ENCODE measurements at regions not wholly inside any gene's neighbourhood (a gene's known extent, or its start where the extent isn't known, plus 50 kb on each side); places are given as distances from the start of the nearest gene placed in this dataset.

DNA sequence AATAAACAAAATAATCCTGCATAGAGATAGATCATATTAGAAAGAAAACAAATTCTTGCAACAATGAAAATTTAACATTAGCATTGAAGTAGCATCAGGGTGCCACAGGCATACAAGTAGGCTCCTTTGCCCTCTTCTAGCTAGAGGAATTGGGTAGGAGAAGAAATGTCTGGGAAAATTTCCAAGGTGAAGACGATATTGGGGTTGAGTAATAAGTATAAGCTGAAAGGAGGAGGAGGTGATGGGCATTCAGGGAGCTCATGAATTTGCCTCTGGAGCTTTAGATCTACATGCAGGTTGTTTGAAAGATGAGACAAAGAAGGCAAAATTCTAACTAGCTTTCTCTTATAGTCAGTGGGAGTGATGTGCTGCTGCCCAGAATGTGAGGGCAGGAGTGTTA lies 504.9 kb downstream of the CCDC85A start:
- TF ChIP-seq RFX5 (IDR thresholded peaks at IDR 0.05; ENCODE audit: low read length) (no peak), ZBTB33 (IDR thresholded peaks at IDR 0.05; ENCODE audit: borderline replicate concordance, low read depth) (no peak), RCOR1 (IDR thresholded peaks at IDR 0.05; ENCODE audit: low read length) (no peak), FOXJ3 (CRISPR knock-in tag; IDR thresholded peaks at IDR 0.05) (no peak), TAF1 (IDR thresholded peaks at IDR 0.05; ENCODE audit: borderline replicate concordance, low read depth, low read length) (no peak), SMC3 (IDR thresholded peaks at IDR 0.05; ENCODE audit: low read depth, low read length) (no peak), RXRA (IDR thresholded peaks at IDR 0.05; ENCODE audit: borderline replicate concordance, low read depth) (0 out of 2 replicates have a peak, but pooled peaks have one; percentile 9), YY1 (IDR thresholded peaks at IDR 0.05; ENCODE audit: low read depth) (no peak), TCF12 (IDR thresholded peaks at IDR 0.05) (peak; percentile 4; the same call in 1 of the 2 replicates)
- TF ChIP-seq, protein P1, sequence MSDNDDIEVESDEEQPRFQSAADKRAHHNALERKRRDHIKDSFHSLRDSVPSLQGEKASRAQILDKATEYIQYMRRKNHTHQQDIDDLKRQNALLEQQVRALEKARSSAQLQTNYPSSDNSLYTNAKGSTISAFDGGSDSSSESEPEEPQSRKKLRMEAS (IDR thresholded peaks at IDR 0.05; ENCODE audit: low read depth), result no peak
- TF ChIP-seq, protein P2, sequence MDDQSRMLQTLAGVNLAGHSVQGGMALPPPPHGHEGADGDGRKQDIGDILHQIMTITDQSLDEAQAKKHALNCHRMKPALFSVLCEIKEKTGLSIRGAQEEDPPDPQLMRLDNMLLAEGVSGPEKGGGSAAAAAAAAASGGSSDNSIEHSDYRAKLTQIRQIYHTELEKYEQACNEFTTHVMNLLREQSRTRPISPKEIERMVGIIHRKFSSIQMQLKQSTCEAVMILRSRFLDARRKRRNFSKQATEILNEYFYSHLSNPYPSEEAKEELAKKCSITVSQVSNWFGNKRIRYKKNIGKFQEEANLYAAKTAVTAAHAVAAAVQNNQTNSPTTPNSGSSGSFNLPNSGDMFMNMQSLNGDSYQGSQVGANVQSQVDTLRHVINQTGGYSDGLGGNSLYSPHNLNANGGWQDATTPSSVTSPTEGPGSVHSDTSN (IDR thresholded peaks at IDR 0.05), result peak; percentile 28; the same call in 1 of the 2 replicates
- peaks cover 0 to 24% of the 10 kb centered on the region in 2 experiments; a peak in 2 of 4 replicates for H3K4me1 ChIP-seq (ENCODE audit: control insufficient read depth in 1 of 2, insufficient read depth in 2 of 2, low read depth in 1 of 2, low read length in 1 of 2)
- no peaks in the 10 kb centered on the region for H3K27me3 ChIP-seq (ENCODE audit: insufficient read depth)
- H3K9me3 ChIP-seq, result no peaks in the 10 kb centered on the region
- no peak overlapping the region for H3K4me3 ChIP-seq (ENCODE audit: low read depth in 2 of 2, low read length in 1 of 2)
- CTCF ChIA-PET, result no interaction called here
- no peaks in the 10 kb centered on the region for H3K9me2 ChIP-seq
- H3K27ac ChIP-seq (ENCODE audit: low read depth in 2 of 2, low read length in 1 of 2), result peak overlapping the region; percentile 68 to 82; a peak in 3 of 4 replicates
- POLR2A ChIA-PET, result no interaction called here
- peak overlapping the region; percentile 8; the same call in 1 of the 2 replicates for H3K4me2 ChIP-seq
- H3K79me2 ChIP-seq (ENCODE audit: insufficient read depth), result peaks cover 50% of the 10 kb centered on the region
- WGBS (ENCODE audit: low lambda C conversion rate), result 0% methylated on average over 1 of the region's 1 CpG
- H2AFZ ChIP-seq (ENCODE audit: low read depth), result 0 out of 2 replicates have a peak overlapping the region, but pooled peaks have one; percentile 12
- peaks cover 36% of the 10 kb centered on the region for H3F3A ChIP-seq (replicated peaks; ENCODE audit: insufficient read depth)
- peaks cover 0 to 37% of the 10 kb centered on the region in 2 experiments for H3K36me3 ChIP-seq (replicated peaks in 1 of 2; ENCODE audit: control insufficient read depth in 1 of 2, insufficient read depth in 2 of 2, low read length in 1 of 2)
- DNase-seq, result no peak
- no peaks in the 10 kb centered on the region for H4K20me1 ChIP-seq (ENCODE audit: insufficient read depth)
- H3K9ac ChIP-seq, result peak overlapping the region; percentile 14; the same call in 1 of the 2 replicates

DNA sequence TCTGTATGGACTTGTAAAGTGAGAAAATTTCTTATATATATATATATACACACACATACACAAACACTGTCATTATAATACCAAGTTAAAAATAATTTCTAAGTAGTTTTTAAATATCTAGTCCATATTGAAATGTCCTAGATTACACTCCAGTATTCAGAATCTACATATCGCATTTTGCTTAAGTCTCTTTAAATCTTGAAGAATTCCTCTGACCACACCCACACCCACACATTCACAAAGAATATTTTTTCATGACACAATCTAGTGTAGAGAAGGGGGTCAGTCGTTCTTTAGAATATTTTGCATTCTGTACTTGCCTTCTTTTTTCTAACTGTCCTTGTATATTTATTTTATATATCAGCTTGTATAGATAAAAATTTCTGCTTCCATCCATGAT lies 509.7 kb downstream of the CCDC85A start:
- ChIA-PET POLR2A (no interaction called here), CTCF (no interaction called here)
- H3K9me2 ChIP-seq, result no peaks in the 10 kb centered on the region
- no peak for DNase-seq
- peaks cover 0 to 59% of the 10 kb centered on the region in 2 experiments for H3K36me3 ChIP-seq (replicated peaks in 1 of 2; ENCODE audit: control insufficient read depth in 1 of 2, insufficient read depth in 2 of 2, low read length in 1 of 2)
- no peak overlapping the region for H3K4me3 ChIP-seq (ENCODE audit: low read depth in 2 of 2, low read length in 1 of 2)
- H3F3A ChIP-seq (replicated peaks; ENCODE audit: insufficient read depth), result peaks cover 29% of the 10 kb centered on the region
- H3K4me1 ChIP-seq (ENCODE audit: control insufficient read depth in 1 of 2, insufficient read depth in 2 of 2, low read depth in 1 of 2, low read length in 1 of 2), result peaks cover 0 to 7% of the 10 kb centered on the region in 2 experiments; a peak in 2 of 4 replicates
- TF ChIP-seq JUND (IDR thresholded peaks at IDR 0.05) (no peak), EP300 (IDR thresholded peaks at IDR 0.05; ENCODE audit: borderline replicate concordance in 1 of 2, low read depth in 1 of 2, low read length in 1 of 2) (no peak), NFIC (IDR thresholded peaks at IDR 0.05; ENCODE audit: borderline replicate concordance) (no peak), SMC3 (IDR thresholded peaks at IDR 0.05; ENCODE audit: low read depth, low read length) (no peak), GABPA (IDR thresholded peaks at IDR 0.05; ENCODE audit: low read depth) (no peak), FOXM1 (IDR thresholded peaks at IDR 0.05; ENCODE audit: low read depth) (no peak), CHD2 (IDR thresholded peaks at IDR 0.05; ENCODE audit: low read length, partially characterized antibody) (no peak), ELF1 (IDR thresholded peaks at IDR 0.05) (no peak), USF2 (IDR thresholded peaks at IDR 0.05; ENCODE audit: borderline replicate concordance, low read depth, low read length) (no peak)
- TF ChIP-seq, protein P3, sequence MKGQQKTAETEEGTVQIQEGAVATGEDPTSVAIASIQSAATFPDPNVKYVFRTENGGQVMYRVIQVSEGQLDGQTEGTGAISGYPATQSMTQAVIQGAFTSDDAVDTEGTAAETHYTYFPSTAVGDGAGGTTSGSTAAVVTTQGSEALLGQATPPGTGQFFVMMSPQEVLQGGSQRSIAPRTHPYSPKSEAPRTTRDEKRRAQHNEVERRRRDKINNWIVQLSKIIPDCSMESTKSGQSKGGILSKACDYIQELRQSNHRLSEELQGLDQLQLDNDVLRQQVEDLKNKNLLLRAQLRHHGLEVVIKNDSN (IDR thresholded peaks at IDR 0.05; ENCODE audit: borderline replicate concordance, low read depth), result no peak
- TF ChIP-seq, protein P4, sequence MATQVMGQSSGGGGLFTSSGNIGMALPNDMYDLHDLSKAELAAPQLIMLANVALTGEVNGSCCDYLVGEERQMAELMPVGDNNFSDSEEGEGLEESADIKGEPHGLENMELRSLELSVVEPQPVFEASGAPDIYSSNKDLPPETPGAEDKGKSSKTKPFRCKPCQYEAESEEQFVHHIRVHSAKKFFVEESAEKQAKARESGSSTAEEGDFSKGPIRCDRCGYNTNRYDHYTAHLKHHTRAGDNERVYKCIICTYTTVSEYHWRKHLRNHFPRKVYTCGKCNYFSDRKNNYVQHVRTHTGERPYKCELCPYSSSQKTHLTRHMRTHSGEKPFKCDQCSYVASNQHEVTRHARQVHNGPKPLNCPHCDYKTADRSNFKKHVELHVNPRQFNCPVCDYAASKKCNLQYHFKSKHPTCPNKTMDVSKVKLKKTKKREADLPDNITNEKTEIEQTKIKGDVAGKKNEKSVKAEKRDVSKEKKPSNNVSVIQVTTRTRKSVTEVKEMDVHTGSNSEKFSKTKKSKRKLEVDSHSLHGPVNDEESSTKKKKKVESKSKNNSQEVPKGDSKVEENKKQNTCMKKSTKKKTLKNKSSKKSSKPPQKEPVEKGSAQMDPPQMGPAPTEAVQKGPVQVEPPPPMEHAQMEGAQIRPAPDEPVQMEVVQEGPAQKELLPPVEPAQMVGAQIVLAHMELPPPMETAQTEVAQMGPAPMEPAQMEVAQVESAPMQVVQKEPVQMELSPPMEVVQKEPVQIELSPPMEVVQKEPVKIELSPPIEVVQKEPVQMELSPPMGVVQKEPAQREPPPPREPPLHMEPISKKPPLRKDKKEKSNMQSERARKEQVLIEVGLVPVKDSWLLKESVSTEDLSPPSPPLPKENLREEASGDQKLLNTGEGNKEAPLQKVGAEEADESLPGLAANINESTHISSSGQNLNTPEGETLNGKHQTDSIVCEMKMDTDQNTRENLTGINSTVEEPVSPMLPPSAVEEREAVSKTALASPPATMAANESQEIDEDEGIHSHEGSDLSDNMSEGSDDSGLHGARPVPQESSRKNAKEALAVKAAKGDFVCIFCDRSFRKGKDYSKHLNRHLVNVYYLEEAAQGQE (IDR thresholded peaks at IDR 0.05; ENCODE audit: low read depth, low read length), result no peak
- no peak overlapping the region for H3K27ac ChIP-seq (ENCODE audit: low read depth in 2 of 2, low read length in 1 of 2)
- no peak overlapping the region for H2AFZ ChIP-seq (ENCODE audit: low read depth)
- no peaks in the 10 kb centered on the region for H3K27me3 ChIP-seq (ENCODE audit: insufficient read depth)
- H3K79me2 ChIP-seq (ENCODE audit: insufficient read depth), result peaks cover 35% of the 10 kb centered on the region
- no peak overlapping the region for H3K9ac ChIP-seq
- peaks cover 4% of the 10 kb centered on the region; the same call in 1 of the 2 replicates for H3K9me3 ChIP-seq
- H3K4me2 ChIP-seq, result no peak overlapping the region
- 58% methylated on average over 2 of the region's 2 CpGs for WGBS (ENCODE audit: low lambda C conversion rate)
- H4K20me1 ChIP-seq (ENCODE audit: insufficient read depth), result no peaks in the 10 kb centered on the region
